Kidney epithelial cell (primary cell): ENCODE measurements at regions not wholly inside any gene's neighbourhood (a gene's known extent, or its start where the extent isn't known, plus 50 kb on each side); places are given as distances from the start of the nearest gene placed in this dataset.
"Not testable (repeated sequence)": the region's sequence is repeated elsewhere in the genome, so short reads cannot be mapped to it uniquely, and the experiment has no call there.

ENCODE experiments used
- DNase-seq: peaks from one replicate; pipeline ENCODE4 v3.0.0-alpha.2; 2010; ENCODE audit warnings: low read depth
- H3K27me3 ChIP-seq: 2 replicates; pipeline ENCODE4 v1.6.0; 2011; ENCODE audit warnings: low read length; ENCODE audit not compliant: control insufficient read depth, insufficient read depth
- H3K36me3 ChIP-seq: 2 replicates; pipeline ENCODE4 v1.5.1; 2011; ENCODE audit warnings: low read length; ENCODE audit not compliant: control insufficient read depth, insufficient read depth
- H3K4me3 ChIP-seq: 2 replicates; pipeline ENCODE4 v1.5.1; 2011; ENCODE audit warnings: low read depth, mild to moderate bottlenecking, control low read depth, low read length
- CTCF ChIP-seq: IDR thresholded peaks from 2 replicates; pipeline ENCODE4 v1.5.1; 2011; ENCODE audit warnings: mild to moderate bottlenecking, moderate library complexity, low read length, control low read depth, inconsistent platforms; ENCODE audit not compliant: insufficient read depth, poor library complexity, severe bottlenecking

DNA sequence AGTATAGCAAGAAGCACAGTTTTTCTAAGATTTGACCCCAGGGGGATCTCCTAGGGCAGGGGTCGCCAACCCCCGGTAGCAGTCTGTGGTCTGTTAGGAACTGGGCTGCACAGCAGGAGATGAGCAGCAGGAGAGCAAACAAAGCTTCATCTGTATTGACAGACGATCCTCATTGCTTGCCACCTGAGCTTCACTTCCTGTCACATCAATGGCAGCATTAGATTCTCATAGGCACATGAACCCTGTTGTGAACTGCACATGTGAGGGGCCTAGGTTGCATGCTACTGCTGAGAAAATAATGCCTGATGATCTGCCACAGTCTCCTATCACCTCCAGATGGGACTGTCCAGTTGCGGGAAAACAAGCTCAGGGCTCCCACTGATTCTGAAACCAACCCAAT is 136.2 kb downstream of the RGPD3 start:
- Histone ChIP-seq H3K36me3 (no peaks in the 10 kb centered on the region), H3K27me3 (no peaks in the 10 kb centered on the region), H3K4me3 (no peak overlapping the region)
- no peak for DNase-seq
- TF ChIP-seq CTCF, result no peak

DNA sequence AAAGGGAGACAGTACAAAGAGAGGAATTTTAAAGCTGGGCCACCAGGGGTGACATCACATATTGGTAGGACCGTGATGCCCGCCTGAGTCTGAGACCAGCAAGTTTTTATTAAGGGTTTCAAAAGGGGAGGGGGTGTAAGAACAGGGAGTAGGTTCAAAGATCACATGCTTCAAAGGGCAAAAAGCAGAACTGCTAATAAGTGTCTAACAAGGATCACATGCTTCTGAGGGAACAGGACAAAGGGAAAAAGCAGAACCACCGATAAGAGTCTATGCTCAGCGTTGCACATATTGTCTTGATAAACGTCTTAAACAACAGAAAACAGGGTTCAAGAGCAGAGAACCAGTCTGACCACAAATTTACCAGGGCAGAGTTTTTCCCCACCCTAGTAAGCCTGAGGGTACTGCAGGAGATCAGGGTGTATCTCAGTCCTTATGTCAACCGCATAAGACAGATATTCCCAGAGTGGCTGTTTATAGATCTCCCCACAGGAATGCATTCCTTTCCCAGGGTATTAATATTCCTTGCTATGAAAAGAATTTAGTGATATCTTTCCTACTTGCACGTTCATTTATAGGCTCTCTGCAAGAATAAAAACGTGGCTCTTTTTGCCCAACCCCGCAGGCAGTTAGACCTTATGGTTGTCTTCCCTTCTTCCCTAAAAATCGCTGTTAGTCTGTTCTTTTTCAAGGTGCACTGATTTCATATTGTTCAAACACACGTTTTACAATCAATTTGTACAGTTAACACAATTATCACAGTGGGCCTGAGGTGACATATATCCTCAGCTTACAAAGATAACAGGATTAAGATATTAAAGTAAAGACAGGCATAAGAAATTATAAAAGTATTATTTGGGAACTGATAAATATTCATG is 136.5 kb upstream of the UXS1 start:
- not testable (repeated sequence) for H3K4me3 ChIP-seq, DNase-seq, H3K36me3 ChIP-seq, H3K27me3 ChIP-seq

- H3K27me3 ChIP-seq, result no peaks in the 10 kb centered on the region
- no peak for TF ChIP-seq CTCF
- H3K36me3 ChIP-seq, result no peaks in the 10 kb centered on the region
- no peak overlapping the region for H3K4me3 ChIP-seq
- no peak for DNase-seq
Observed at GRCh38 chr2:106323337-106324013, 129.4 kb upstream of the UXS1 start.

DNA sequence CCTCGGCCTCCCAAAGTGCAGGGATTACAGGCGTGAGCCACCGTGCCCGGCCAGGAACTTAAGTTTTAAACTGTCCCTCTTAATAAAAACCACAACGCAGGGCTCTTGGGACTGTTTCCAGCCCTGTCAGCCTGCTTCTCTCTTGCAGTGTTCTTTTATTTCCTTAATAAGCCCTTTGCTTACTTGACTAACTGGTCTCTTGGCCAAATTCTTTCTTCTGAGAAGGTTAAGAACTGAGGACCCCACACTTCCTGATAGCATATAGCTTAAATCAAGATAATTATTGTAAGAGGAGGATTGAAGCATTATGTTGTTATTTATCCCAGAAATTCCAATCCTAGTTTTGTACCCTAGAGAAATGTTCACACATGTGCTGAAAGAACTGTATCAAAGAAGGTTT is 128.2 kb upstream of the UXS1 start:
- H3K4me3 ChIP-seq, result no peak overlapping the region
- no peak for DNase-seq
- no peak for TF ChIP-seq CTCF
- H3K36me3 ChIP-seq, result no peaks in the 10 kb centered on the region
- no peaks in the 10 kb centered on the region for H3K27me3 ChIP-seq

DNA sequence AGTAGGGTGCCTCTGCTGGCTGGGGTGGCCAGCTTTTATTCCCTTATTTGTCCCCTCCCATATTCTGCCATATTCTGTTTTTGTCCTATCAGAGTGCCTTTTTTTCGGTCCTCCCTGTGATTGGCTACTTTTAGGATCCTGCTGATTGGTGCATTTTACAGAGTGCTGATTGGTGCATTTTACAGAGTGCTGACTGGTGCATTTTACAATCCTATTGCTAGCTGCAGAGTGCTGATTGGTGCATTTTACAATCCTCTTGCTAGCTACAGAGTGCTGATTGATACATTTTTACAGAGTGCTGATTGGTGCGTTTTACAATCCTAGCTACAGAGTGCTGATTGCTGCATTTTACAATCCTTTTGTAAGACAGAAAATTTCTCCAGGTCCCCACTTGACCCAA is 126.3 kb upstream of the UXS1 start:
- not testable (repeated sequence) for H3K4me3 ChIP-seq, DNase-seq, H3K36me3 ChIP-seq

DNA sequence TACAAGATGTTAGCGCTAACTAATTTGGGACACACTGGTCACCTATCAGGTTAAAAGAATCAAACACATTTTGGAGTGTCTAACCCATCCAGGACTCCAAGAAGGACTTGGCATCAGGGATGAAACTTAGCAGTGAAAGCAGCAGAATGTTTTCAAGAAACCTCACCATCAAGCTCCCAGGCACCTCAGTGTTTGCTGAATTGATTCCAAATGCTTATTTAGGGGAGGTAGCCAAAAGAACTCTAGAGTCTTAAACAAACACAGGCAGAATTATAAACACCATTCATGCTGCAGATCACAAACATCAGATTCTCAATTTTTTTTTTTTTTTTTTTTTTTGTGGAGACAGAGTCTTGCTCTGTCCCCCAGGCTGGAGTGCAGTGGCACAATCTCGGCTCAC is 122.8 kb upstream of the UXS1 start:
- Histone ChIP-seq H3K27me3 (no peaks in the 10 kb centered on the region), H3K4me3 (no peak overlapping the region), H3K36me3 (no peaks in the 10 kb centered on the region)
- TF ChIP-seq CTCF, result no peak
- DNase-seq, result no peak

More for the DNA sequence above, 126.3 kb upstream of the UXS1 start:
- not testable (repeated sequence) for H3K27me3 ChIP-seq
